AG20443 (cell line): ENCODE measurements at regions not wholly inside any gene's neighbourhood (a gene's known extent, or its start where the extent isn't known, plus 50 kb on each side); places are given as distances from the start of the nearest gene placed in this dataset.
A peak's percentile ranks its signal among the peaks of the same experiment; 100 is the strongest.

Source experiments
- DNase-seq: peaks from one replicate; pipeline ENCODE4 v3.0.0; 2012; ENCODE audit warnings: low spot score, mixed read lengths

GRCh38 chr3:43180027-43180426 is 74.1 kb upstream of the POMGNT2 start:
- peak; percentile 29 for DNase-seq

- no peak for DNase-seq
These were observed 73.0 kb upstream of the POMGNT2 start for GRCh38 chr3:43178891-43179366.

GRCh38 chr3:43177085-43177484 is 71.2 kb upstream of the POMGNT2 start:
- DNase-seq, result no peak

- no peak for DNase-seq
These were observed 70.8 kb upstream of the POMGNT2 start for GRCh38 chr3:43176666-43177065.

- no peak for DNase-seq
These were observed 69.7 kb upstream of the POMGNT2 start for GRCh38 chr3:43175541-43175940.

GRCh38 chr3:43173949-43174348 is 68.1 kb upstream of the POMGNT2 start:
- no peak for DNase-seq

GRCh38 chr3:43171748-43172147 is 65.9 kb upstream of the POMGNT2 start:
- DNase-seq, result no peak

GRCh38 chr3:43170553-43170952 is 64.7 kb upstream of the POMGNT2 start:
- DNase-seq, result no peak

- no peak for DNase-seq
These were observed 64.1 kb upstream of the POMGNT2 start for GRCh38 chr3:43169987-43170386.

- DNase-seq, result no peak
These were observed 60.5 kb upstream of the POMGNT2 start for GRCh38 chr3:43166406-43166805.

- no peak for DNase-seq
These were observed 59.9 kb upstream of the POMGNT2 start for GRCh38 chr3:43165786-43166185.

- no peak for DNase-seq
These were observed 58.1 kb upstream of the POMGNT2 start for GRCh38 chr3:43163895-43164493.

GRCh38 chr3:43162230-43163084 is 56.6 kb upstream of the POMGNT2 start:
- peak; percentile 46 for DNase-seq

GRCh38 chr3:43161684-43162229 is 55.9 kb upstream of the POMGNT2 start:
- no peak for DNase-seq

- no peak for DNase-seq
These were observed 54.8 kb upstream of the POMGNT2 start for GRCh38 chr3:43160664-43161063.

GRCh38 chr3:43159876-43160255 is 54.0 kb upstream of the POMGNT2 start:
- DNase-seq, result no peak

- DNase-seq, result no peak
These were observed 53.4 kb upstream of the POMGNT2 start for GRCh38 chr3:43159131-43159875.

GRCh38 chr3:43156812-43157455 is 51.1 kb upstream of the POMGNT2 start:
- DNase-seq, result no peak

GRCh38 chr3:43155464-43156121 is 49.7 kb upstream of the POMGNT2 start:
- peak; percentile 92 for DNase-seq
